ENCODE measurements at regions not wholly inside any gene's neighbourhood (a gene's known extent, or its start where the extent isn't known, plus 50 kb on each side); places are given as distances from the start of the nearest gene placed in this dataset.

DNA sequence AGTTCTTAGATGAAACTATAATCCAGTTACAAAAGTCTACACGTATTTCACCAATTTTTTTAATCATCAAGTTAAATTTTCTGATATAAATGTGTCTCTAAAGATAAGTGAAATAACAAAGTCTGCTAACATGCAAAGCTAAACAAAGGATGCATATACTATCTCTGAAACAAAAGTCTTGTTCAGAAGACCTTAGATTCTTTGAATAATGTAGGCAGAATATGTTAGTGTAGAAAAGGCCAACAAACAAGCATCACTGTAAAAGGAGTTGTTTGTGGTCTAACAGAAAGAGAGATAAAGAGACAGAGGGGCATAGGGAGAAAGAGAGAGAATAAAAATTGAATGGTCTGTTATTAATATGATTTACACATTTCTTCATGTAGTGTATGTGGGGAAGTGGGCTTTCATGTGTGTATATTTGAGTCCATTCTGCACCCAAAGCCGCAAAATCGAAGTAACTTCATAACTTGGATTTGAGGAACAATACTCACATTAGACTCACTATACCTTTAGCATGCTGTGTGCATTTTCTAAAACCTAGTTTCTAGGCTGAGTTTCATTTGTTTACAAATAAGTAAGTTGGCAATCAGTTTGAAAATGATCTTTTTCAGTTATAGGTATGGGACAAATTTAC, 734.8 kb upstream of the REG3G start:
- no peak for DNase-seq (ENCODE audit: low spot score)
- TF ChIP-seq, protein P1, sequence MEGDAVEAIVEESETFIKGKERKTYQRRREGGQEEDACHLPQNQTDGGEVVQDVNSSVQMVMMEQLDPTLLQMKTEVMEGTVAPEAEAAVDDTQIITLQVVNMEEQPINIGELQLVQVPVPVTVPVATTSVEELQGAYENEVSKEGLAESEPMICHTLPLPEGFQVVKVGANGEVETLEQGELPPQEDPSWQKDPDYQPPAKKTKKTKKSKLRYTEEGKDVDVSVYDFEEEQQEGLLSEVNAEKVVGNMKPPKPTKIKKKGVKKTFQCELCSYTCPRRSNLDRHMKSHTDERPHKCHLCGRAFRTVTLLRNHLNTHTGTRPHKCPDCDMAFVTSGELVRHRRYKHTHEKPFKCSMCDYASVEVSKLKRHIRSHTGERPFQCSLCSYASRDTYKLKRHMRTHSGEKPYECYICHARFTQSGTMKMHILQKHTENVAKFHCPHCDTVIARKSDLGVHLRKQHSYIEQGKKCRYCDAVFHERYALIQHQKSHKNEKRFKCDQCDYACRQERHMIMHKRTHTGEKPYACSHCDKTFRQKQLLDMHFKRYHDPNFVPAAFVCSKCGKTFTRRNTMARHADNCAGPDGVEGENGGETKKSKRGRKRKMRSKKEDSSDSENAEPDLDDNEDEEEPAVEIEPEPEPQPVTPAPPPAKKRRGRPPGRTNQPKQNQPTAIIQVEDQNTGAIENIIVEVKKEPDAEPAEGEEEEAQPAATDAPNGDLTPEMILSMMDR (IDR thresholded peaks at IDR 0.05; ENCODE audit: borderline replicate concordance, control extremely low read depth, extremely low read depth, insufficient read depth, missing control alignments), result no peak

DNA sequence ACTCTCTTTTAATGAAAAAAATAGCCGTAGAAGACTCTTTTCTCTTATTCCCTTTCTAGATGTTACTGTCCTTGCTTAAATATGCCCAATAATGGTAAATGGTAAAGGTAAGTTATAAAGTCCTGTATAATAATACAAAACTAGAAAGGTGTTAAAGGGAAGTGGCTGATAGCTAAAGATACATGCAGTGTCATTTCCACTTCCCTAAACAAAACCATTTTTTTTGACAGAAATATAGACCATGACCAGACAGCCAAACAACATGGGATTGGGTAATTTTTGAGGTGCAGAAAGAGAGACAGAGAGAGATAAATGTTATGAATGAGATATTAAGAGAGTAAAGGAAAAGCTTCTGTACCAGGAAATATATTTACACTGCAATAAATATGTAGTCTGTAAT, 731.7 kb upstream of the REG3G start:
- DNase-seq (ENCODE audit: low spot score), result no peak
- in situ Hi-C loops (cut with MboI; ENCODE audit: low sequenced_read_pairs, unreplicated experiment), result no loop called here
- TF ChIP-seq, protein P1 (IDR thresholded peaks at IDR 0.05; ENCODE audit: borderline replicate concordance, control extremely low read depth, extremely low read depth, insufficient read depth, missing control alignments), result no peak

More for the DNA sequence above, 734.8 kb upstream of the REG3G start:
- in situ Hi-C loops (cut with MboI; ENCODE audit: low sequenced_read_pairs, unreplicated experiment), result no loop called here

DNA sequence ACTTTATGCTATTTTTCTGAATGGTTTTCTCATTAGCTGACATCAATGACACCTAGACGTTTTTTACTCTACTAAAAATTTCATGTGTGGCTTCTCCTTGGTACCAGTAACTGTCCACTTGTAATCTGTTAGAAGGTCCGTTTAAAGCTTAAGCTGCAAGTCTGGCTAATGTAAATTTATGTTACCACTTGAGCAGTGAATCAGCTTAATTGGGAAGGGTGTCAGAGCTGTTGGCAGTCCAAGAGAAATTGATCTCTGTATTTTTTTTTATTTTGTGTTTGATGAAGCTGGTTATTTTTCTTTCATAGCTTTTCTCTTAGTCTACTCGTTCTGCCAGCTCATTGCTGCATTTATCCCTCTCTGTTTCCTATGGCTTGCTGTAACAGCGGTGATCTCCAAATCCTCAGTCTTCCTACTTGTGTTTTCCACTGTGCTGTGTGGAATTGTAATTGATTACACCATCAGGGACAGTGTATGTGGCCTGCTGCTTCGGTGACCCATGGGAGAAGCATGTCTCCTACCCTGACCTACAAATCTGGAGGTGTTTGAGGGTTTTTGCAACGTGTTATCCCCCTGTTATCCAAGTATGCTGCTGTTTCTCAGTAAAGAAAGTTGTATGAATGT, 724.2 kb upstream of the REG3G start:
- in situ Hi-C loops (cut with MboI; ENCODE audit: low sequenced_read_pairs, unreplicated experiment), result no loop called here
- no peak for DNase-seq (ENCODE audit: low spot score)

DNA sequence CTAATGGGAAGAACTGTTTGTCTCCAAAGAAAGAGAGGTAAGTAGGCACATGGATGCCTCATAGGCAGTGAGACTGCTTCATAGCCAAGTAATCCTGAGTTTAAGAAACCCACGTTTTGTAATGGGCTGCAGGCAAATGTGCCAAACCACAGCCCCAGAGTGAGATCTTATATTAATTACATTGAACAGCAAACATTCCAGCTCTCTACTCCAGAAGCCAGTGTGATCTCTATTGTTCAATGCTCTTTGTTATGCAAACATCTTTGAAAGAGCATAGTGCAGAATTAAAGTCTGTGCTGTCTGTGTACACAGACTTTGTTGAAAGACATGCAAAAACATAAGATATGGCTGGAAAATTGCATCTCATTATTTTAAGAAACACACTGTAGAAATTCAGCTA, 720.8 kb upstream of the REG3G start:
- in situ Hi-C loops (cut with MboI; ENCODE audit: low sequenced_read_pairs, unreplicated experiment), result no loop called here
- TF ChIP-seq, protein P1 (IDR thresholded peaks at IDR 0.05; ENCODE audit: borderline replicate concordance, control extremely low read depth, extremely low read depth, insufficient read depth, missing control alignments), result no peak
- no peak for DNase-seq (ENCODE audit: low spot score)

More for the DNA sequence above, 724.2 kb upstream of the REG3G start:
- TF ChIP-seq, protein P1 (IDR thresholded peaks at IDR 0.05; ENCODE audit: borderline replicate concordance, control extremely low read depth, extremely low read depth, insufficient read depth, missing control alignments), result no peak

DNA sequence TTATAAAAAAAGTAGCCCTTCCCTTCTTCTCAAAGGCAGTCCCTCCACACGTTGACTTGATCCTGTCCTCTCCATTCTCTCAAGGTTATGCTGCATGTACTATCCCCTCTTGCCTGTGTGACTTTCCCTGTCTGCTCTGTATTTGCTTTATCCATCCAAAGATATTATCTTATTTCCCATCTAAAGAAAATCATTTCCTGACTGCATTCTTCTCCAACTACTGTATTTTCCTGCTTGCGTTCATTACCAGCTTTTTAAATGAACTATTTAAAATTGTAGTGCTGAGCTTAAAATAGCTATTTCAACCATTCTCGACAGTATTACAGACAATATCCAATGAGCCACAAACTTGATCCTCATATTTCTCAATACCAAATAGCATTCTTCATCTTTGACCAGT, 716.0 kb upstream of the REG3G start:
- DNase-seq (ENCODE audit: low spot score), result no peak
- TF ChIP-seq, protein P1 (IDR thresholded peaks at IDR 0.05; ENCODE audit: borderline replicate concordance, control extremely low read depth, extremely low read depth, insufficient read depth, missing control alignments), result no peak
- in situ Hi-C loops (cut with MboI; ENCODE audit: low sequenced_read_pairs, unreplicated experiment), result no loop called here

DNA sequence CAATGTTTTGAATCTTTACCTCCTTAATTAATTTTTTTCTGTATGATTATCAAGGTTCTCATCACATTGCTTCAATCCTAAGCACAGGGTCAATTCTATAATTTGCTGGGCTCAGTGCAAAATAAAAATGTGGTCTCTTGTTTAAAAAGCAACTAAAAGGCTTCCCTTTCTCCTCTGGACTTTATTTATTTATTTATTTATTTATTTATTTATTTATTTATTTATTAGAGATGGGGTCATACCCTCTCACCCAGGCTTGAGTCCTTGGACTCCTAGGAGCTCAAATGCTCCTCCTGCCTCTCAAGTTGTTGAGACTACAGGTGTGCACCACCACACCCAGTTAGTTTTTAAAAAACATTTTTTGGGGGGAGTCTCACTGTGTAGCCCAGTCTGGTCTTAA, 710.1 kb upstream of the REG3G start:
- no peak for DNase-seq (ENCODE audit: low spot score)
- TF ChIP-seq, protein P1 (IDR thresholded peaks at IDR 0.05; ENCODE audit: borderline replicate concordance, control extremely low read depth, extremely low read depth, insufficient read depth, missing control alignments), result no peak
- in situ Hi-C loops (cut with MboI; ENCODE audit: low sequenced_read_pairs, unreplicated experiment), result no loop called here

Data from GM13976 (cell line).